ENCODE measurements at regions not wholly inside any gene's neighbourhood (a gene's known extent, or its start where the extent isn't known, plus 50 kb on each side); places are given as distances from the start of the nearest gene placed in this dataset.
"Not testable (repeated sequence)": the region's sequence is repeated elsewhere in the genome, so short reads cannot be mapped to it uniquely, and the experiment has no call there.

GRCh38 chr6:168168330-168168729, 89.3 kb upstream of the FRMD1 start:
- TF ChIP-seq CTCF, POLR2A (IDR thresholded peaks at IDR 0.05): not testable (repeated sequence)

All from body of pancreas (tissue), 4 donors.